PC-9 (cell line): ENCODE measurements at regions not wholly inside any gene's neighbourhood (a gene's known extent, or its start where the extent isn't known, plus 50 kb on each side); places are given as distances from the start of the nearest gene placed in this dataset.
"Not testable (repeated sequence)": the region's sequence is repeated elsewhere in the genome, so short reads cannot be mapped to it uniquely, and the experiment has no call there.

ENCODE experiments used
- EZH2 ChIP-seq: fragments of 200-600 bp; sonication (generic); IDR thresholded peaks from 2 replicates; pipeline ENCODE4 v1.8.0; 2017; ENCODE audit warnings: antibody characterized with exemption, low read depth
- TF ChIP-seq, protein P1 (sequence below): fragments of 200-600 bp; sonication (generic); conservative IDR thresholded peaks from 2 replicates; pipeline ENCODE4 v1.6.1; 2017; ENCODE audit warnings: mixed run types, antibody characterized with exemption, mild to moderate bottlenecking, moderate library complexity

GRCh38 chrX:99234384-99234783, 1175.7 kb downstream of the PCDH19 start:
- TF ChIP-seq, protein P1, sequence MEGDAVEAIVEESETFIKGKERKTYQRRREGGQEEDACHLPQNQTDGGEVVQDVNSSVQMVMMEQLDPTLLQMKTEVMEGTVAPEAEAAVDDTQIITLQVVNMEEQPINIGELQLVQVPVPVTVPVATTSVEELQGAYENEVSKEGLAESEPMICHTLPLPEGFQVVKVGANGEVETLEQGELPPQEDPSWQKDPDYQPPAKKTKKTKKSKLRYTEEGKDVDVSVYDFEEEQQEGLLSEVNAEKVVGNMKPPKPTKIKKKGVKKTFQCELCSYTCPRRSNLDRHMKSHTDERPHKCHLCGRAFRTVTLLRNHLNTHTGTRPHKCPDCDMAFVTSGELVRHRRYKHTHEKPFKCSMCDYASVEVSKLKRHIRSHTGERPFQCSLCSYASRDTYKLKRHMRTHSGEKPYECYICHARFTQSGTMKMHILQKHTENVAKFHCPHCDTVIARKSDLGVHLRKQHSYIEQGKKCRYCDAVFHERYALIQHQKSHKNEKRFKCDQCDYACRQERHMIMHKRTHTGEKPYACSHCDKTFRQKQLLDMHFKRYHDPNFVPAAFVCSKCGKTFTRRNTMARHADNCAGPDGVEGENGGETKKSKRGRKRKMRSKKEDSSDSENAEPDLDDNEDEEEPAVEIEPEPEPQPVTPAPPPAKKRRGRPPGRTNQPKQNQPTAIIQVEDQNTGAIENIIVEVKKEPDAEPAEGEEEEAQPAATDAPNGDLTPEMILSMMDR = not testable (repeated sequence)
- TF ChIP-seq EZH2 = not testable (repeated sequence)
